ENCODE measurements at regions not wholly inside any gene's neighbourhood (a gene's known extent, or its start where the extent isn't known, plus 50 kb on each side); places are given as distances from the start of the nearest gene placed in this dataset.

DNA sequence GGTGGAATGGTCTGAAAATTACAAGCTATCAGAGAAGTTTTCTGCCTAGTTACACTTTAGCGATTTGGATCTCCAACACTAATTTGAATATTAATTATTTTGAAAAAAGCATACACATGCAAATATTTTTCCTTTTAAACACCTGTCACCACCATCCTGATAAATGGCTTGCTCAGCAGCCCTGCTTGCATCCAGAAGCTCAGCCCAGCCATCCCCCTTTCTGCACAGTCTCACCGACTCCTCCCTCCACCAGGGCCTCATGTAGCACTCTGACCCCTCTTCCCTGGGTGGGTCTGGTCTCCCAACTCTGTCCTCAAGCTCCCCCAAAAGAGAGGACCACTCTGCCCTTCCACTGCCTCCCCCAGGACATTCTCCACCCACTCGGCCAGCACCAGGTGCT lies 70.0 kb downstream of the C5orf15 start:
- TF ChIP-seq, protein P1, sequence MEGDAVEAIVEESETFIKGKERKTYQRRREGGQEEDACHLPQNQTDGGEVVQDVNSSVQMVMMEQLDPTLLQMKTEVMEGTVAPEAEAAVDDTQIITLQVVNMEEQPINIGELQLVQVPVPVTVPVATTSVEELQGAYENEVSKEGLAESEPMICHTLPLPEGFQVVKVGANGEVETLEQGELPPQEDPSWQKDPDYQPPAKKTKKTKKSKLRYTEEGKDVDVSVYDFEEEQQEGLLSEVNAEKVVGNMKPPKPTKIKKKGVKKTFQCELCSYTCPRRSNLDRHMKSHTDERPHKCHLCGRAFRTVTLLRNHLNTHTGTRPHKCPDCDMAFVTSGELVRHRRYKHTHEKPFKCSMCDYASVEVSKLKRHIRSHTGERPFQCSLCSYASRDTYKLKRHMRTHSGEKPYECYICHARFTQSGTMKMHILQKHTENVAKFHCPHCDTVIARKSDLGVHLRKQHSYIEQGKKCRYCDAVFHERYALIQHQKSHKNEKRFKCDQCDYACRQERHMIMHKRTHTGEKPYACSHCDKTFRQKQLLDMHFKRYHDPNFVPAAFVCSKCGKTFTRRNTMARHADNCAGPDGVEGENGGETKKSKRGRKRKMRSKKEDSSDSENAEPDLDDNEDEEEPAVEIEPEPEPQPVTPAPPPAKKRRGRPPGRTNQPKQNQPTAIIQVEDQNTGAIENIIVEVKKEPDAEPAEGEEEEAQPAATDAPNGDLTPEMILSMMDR (conservative IDR thresholded peaks at IDR 0.05) = no peak
- TF ChIP-seq ZFX (IDR thresholded peaks at IDR 0.05) = no peak
